ENCODE measurements at regions not wholly inside any gene's neighbourhood (a gene's known extent, or its start where the extent isn't known, plus 50 kb on each side); places are given as distances from the start of the nearest gene placed in this dataset.

DNA sequence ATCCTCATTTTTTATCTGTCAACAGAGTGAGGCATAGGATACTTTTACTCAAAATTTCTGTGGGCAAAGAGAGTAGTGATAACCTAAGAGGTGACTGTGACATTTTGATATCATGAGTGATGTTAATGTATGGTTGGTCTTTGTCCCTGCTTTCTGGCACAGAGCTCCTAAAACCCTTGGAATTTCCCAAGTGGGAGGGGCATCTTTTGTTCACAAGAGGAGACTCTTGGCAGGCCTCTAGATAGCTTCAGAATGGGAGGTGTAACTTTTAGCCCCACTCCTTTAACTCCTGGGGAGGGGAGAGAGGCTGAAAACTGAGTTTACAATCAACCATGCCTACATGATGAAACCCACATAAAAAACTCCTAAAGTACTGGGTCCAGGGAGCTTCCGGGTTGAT, 527.8 kb downstream of the RFPL4B start:
- TF ChIP-seq, protein P1, sequence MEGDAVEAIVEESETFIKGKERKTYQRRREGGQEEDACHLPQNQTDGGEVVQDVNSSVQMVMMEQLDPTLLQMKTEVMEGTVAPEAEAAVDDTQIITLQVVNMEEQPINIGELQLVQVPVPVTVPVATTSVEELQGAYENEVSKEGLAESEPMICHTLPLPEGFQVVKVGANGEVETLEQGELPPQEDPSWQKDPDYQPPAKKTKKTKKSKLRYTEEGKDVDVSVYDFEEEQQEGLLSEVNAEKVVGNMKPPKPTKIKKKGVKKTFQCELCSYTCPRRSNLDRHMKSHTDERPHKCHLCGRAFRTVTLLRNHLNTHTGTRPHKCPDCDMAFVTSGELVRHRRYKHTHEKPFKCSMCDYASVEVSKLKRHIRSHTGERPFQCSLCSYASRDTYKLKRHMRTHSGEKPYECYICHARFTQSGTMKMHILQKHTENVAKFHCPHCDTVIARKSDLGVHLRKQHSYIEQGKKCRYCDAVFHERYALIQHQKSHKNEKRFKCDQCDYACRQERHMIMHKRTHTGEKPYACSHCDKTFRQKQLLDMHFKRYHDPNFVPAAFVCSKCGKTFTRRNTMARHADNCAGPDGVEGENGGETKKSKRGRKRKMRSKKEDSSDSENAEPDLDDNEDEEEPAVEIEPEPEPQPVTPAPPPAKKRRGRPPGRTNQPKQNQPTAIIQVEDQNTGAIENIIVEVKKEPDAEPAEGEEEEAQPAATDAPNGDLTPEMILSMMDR (IDR thresholded peaks at IDR 0.05) = no peak
- TF ChIP-seq POLR2A (IDR thresholded peaks at IDR 0.05) = no peak
